Body of pancreas (tissue), 4 donors: ENCODE measurements at regions not wholly inside any gene's neighbourhood (a gene's known extent, or its start where the extent isn't known, plus 50 kb on each side); places are given as distances from the start of the nearest gene placed in this dataset.

Experiments
- ATAC-seq: fragments of 150-250 bp; one replicate; pipeline ENCODE4 v1.9.1; 2016
- DNase-seq, 4 donors: peaks; one replicate each; pipeline ENCODE4 v3.0.0-alpha.2; 2019
- H3K27ac ChIP-seq, 4 donors: fragments of 200-600 bp; sonication (generic); 1 replicate in 3 of 4; 2 replicates in 1 of 4; pipeline versions ENCODE4 v1.5.1 to v1.6.1; 2016 to 2019; ENCODE audit warnings: mild to moderate bottlenecking in 1 of 4, mixed read lengths in 1 of 4, moderate library complexity in 1 of 4
- H3K27me3 ChIP-seq, 2 donors: fragments of 200-600 bp; sonication (generic); one replicate each; pipeline ENCODE4 v1.6.0; 2016; ENCODE audit warnings: mild to moderate bottlenecking in 1 of 2
- H3K36me3 ChIP-seq, 2 donors: fragments of 200-600 bp; sonication (generic); replicated peaks in 1 of 2; 2 replicates each; pipeline ENCODE4 v1.5.1; 2016; ENCODE audit warnings: low read depth in 2 of 2; ENCODE audit not compliant: insufficient read depth in 1 of 2
- H3K4me1 ChIP-seq: fragments of 200-600 bp; sonication (generic); one replicate; pipeline ENCODE4 v1.6.0; 2016
- H3K4me3 ChIP-seq, 2 donors: fragments of 200-600 bp; sonication (generic); 1 replicate in 1 of 2; 2 replicates in 1 of 2; pipeline ENCODE4 v1.5.1; 2016 to 2019
- H3K9me3 ChIP-seq, 3 donors: fragments of 200-600 bp; sonication (generic); 1 replicate in 2 of 3; 2 replicates in 1 of 3; pipeline ENCODE4 v1.5.1; 2016
- CTCF ChIP-seq, 7 experiments: fragments of 450-650 bp in 4 of 7; fragments of 200-600 bp in 3 of 7; sonication (generic) in 3 of 7; IDR thresholded peaks; one replicate each; pipeline ENCODE4 v1.5.1; 2016 to 2019; ENCODE audit warnings: antibody characterized with exemption in 7 of 7
- POLR2A ChIP-seq, 3 donors: fragments of 450-650 bp; IDR thresholded peaks; one replicate each; pipeline ENCODE4 v1.6.1; 2016; ENCODE audit warnings: antibody characterized with exemption in 3 of 3, mild to moderate bottlenecking in 2 of 3
- WGBS, 2 donors: methylation state at CpG; one replicate each; pipeline ENCODE4 v1.1.5; 2017; 5-methylcytosine and 5-hydroxymethylcytosine counted together
- intact Hi-C: fragments of 100-400 bp; cut with DNase I; formaldehyde crosslinking; loops from one replicate; pipeline ENCODE4 v1.15.1; 2023

GRCh38 chr4:32625687-32626337, 1905.6 kb downstream of the PCDH7 start:
- no peak overlapping the region for H3K4me3 ChIP-seq
- 44 to 49% methylated on average over 4 of the region's 4 CpGs for WGBS, 2 donors
- ATAC-seq, result no peak
- no peak overlapping the region for H3K27ac ChIP-seq
- no peaks in the 10 kb centered on the region for H3K27me3 ChIP-seq
- H3K4me1 ChIP-seq, result no peaks in the 10 kb centered on the region
- intact Hi-C loops, result no loop called here
- H3K36me3 ChIP-seq, result no peaks in the 10 kb centered on the region
- TF ChIP-seq POLR2A (IDR thresholded peaks at IDR 0.05), result no peak
- no peak for TF ChIP-seq CTCF (IDR thresholded peaks at IDR 0.05)
- DNase-seq, result no peak
- no peaks in the 10 kb centered on the region for H3K9me3 ChIP-seq

DNA sequence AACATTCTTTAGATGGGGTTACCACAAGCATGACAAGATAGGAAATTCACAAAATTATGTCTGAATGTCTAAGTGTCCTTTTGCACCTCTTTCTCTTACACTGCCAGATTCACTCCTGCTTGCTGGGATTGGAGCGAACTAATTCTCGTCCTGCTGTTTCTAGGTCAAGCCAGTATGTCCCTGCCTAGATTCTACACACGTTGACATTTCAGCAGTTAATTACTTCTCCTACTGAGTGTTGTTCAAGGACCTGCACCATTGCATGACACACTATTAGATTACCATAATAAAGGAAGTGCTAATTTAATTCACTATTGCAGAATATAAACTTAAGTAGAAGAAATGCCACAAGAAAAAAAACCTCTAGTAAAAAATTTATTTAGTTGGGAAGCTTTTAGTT, 1911.7 kb downstream of the PCDH7 start:
- no peak for ATAC-seq
- intact Hi-C loops, result no loop called here

GRCh38 chr4:32633421-32633820, 1913.3 kb downstream of the PCDH7 start:
- Histone ChIP-seq H3K27ac (no peak overlapping the region), H3K4me1 (no peaks in the 10 kb centered on the region), H3K27me3 (no peaks in the 10 kb centered on the region), H3K9me3 (no peaks in the 10 kb centered on the region), H3K36me3 (no peaks in the 10 kb centered on the region), H3K4me3 (no peak overlapping the region)
- intact Hi-C loops, result no loop called here
- WGBS, 2 donors, result 82 to 86% methylated on average over 17 of the region's 17 CpGs
- DNase-seq (no peak), ATAC-seq (no peak)
- TF ChIP-seq POLR2A (IDR thresholded peaks at IDR 0.05), result no peak
- no peak for TF ChIP-seq CTCF (IDR thresholded peaks at IDR 0.05)

More for the DNA sequence above, 1911.7 kb downstream of the PCDH7 start:
- TF ChIP-seq CTCF (IDR thresholded peaks at IDR 0.05) (no peak), POLR2A (IDR thresholded peaks at IDR 0.05) (no peak)
- Histone ChIP-seq H3K27me3 (no peaks in the 10 kb centered on the region), H3K36me3 (no peaks in the 10 kb centered on the region), H3K27ac (no peak overlapping the region), H3K4me1 (no peaks in the 10 kb centered on the region), H3K9me3 (no peaks in the 10 kb centered on the region), H3K4me3 (no peak overlapping the region)
- DNase-seq, result no peak
- WGBS, 2 donors, result 64% methylated on average over 3 of the region's 3 CpGs

GRCh38 chr4:32645653-32646052, 1925.5 kb downstream of the PCDH7 start:
- Histone ChIP-seq H3K27me3 (no peaks in the 10 kb centered on the region), H3K27ac (no peak overlapping the region), H3K4me1 (no peaks in the 10 kb centered on the region), H3K36me3 (no peaks in the 10 kb centered on the region), H3K9me3 (no peaks in the 10 kb centered on the region), H3K4me3 (no peak overlapping the region)
- 83 to 85% methylated on average over 6 of the region's 6 CpGs for WGBS, 2 donors
- intact Hi-C loops, result no loop called here
- no peak for ATAC-seq
- no peak for DNase-seq
- TF ChIP-seq CTCF (IDR thresholded peaks at IDR 0.05) (no peak), POLR2A (IDR thresholded peaks at IDR 0.05) (no peak)

DNA sequence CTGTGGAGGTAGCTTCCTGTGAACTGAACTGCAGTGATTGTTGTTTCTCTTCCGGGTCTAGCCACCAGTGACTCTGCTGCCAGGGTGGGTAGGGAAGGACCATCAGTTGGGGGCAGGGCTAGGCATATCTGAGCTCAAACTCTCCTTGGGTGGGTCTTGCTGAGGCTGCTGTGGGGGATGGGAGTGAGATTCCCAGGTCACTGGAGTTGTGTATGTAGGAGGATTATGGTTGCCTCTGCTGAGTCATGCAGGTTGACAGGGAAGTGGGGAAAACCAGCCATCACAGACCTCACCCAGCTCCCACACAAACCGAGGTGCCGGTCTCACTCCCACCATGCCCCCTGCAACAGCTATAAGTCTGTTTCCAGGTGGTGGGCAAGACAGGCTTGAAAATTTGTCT, 1937.8 kb downstream of the PCDH7 start:
- no peak for DNase-seq
- H3K27ac ChIP-seq, result no peak overlapping the region
- 0 to 70% methylated on average over 1 to 3 of the region's 3 CpGs for WGBS, 2 donors
- no peak for TF ChIP-seq POLR2A (IDR thresholded peaks at IDR 0.05)
- TF ChIP-seq CTCF (IDR thresholded peaks at IDR 0.05), result no peak
- H3K36me3 ChIP-seq, result no peaks in the 10 kb centered on the region
- H3K27me3 ChIP-seq, result no peaks in the 10 kb centered on the region
- no peaks in the 10 kb centered on the region for H3K4me1 ChIP-seq
- ATAC-seq, result no peak
- intact Hi-C loops, result no loop called here
- H3K4me3 ChIP-seq, result no peak overlapping the region
- no peaks in the 10 kb centered on the region for H3K9me3 ChIP-seq
